OCI-M1 (cell line): ENCODE measurements at regions not wholly inside any gene's neighbourhood (a gene's known extent, or its start where the extent isn't known, plus 50 kb on each side); places are given as distances from the start of the nearest gene placed in this dataset.

Source experiments
- DNase-seq: peaks from one replicate; lab custom pipeline; 2025; lab: John Stamatoyannopoulos, UW

- no peak for DNase-seq
Measured at GRCh38 chr11:80066291-80066690, 625.5 kb upstream of the TENM4 start.

- no peak for DNase-seq
Measured at GRCh38 chr11:80065086-80065485, 624.3 kb upstream of the TENM4 start.

- no peak for DNase-seq
Measured at GRCh38 chr11:80061056-80061455, 620.2 kb upstream of the TENM4 start.

- DNase-seq: peak; percentile 88
Measured at GRCh38 chr11:80054582-80055165, 613.8 kb upstream of the TENM4 start.

- no peak for DNase-seq
Measured at GRCh38 chr11:80048513-80048912, 607.7 kb upstream of the TENM4 start.

- DNase-seq: no peak
Measured at GRCh38 chr11:80041136-80042000, 600.5 kb upstream of the TENM4 start.

GRCh38 chr11:80034801-80035200 lies 594.0 kb upstream of the TENM4 start:
- no peak for DNase-seq

GRCh38 chr11:80031014-80031600 lies 590.3 kb upstream of the TENM4 start:
- DNase-seq: peak; percentile 59

- DNase-seq: no peak
Measured at GRCh38 chr11:80028998-80029397, 588.2 kb upstream of the TENM4 start.

- no peak for DNase-seq
Measured at GRCh38 chr11:80024119-80024518, 583.3 kb upstream of the TENM4 start.

- DNase-seq: no peak
Measured at GRCh38 chr11:80023386-80023785, 582.6 kb upstream of the TENM4 start.

GRCh38 chr11:80010536-80010935 lies 569.7 kb upstream of the TENM4 start:
- no peak for DNase-seq

GRCh38 chr11:80009081-80009480 lies 568.3 kb upstream of the TENM4 start:
- DNase-seq: no peak

GRCh38 chr11:80007616-80008015 lies 566.8 kb upstream of the TENM4 start:
- DNase-seq: no peak

GRCh38 chr11:79990141-79990540 lies 549.3 kb upstream of the TENM4 start:
- DNase-seq: no peak

GRCh38 chr11:79982185-79982584 lies 541.4 kb upstream of the TENM4 start:
- DNase-seq: no peak

- no peak for DNase-seq
Measured at GRCh38 chr11:79980916-79981315, 540.1 kb upstream of the TENM4 start.

- DNase-seq: peak; percentile 66
Measured at GRCh38 chr11:79973721-79974617, 533.1 kb upstream of the TENM4 start.

- DNase-seq: no peak
Measured at GRCh38 chr11:79971255-79971654, 530.4 kb upstream of the TENM4 start.

GRCh38 chr11:79966592-79966991 lies 525.8 kb upstream of the TENM4 start:
- no peak for DNase-seq

GRCh38 chr11:79963856-79964645 lies 523.2 kb upstream of the TENM4 start:
- DNase-seq: no peak
